GM12873 (cell line): ENCODE measurements at regions not wholly inside any gene's neighbourhood (a gene's known extent, or its start where the extent isn't known, plus 50 kb on each side); places are given as distances from the start of the nearest gene placed in this dataset.

Experiments
- CTCF ChIP-seq: IDR thresholded peaks from 2 replicates; pipeline ENCODE4 v1.5.1; 2012; ENCODE audit warnings: low read depth, mild to moderate bottlenecking, moderate library complexity, low read length, control low read depth; ENCODE audit not compliant: insufficient read depth; ENCODE audit errors: missing control alignments

DNA sequence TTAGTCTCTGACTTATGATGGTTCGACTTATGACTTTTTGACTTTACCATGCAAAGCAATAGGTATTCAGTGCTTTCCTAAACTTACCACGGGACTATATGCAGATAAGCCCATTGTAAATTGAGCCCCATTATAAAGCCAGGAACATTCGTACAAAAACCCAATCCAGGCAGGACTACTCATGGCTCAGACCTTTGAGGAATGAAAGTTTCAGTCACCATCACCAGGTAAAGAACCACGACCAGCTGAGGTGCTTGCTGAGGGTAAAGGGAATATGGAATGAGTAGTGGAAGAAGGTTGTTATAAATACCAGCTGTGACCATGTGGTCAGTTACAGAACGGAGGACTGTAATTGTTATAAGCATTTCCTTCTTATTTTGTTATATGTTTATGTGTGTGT lies 54.9 kb upstream of the BNC1 start:
- TF ChIP-seq CTCF: no peak

DNA sequence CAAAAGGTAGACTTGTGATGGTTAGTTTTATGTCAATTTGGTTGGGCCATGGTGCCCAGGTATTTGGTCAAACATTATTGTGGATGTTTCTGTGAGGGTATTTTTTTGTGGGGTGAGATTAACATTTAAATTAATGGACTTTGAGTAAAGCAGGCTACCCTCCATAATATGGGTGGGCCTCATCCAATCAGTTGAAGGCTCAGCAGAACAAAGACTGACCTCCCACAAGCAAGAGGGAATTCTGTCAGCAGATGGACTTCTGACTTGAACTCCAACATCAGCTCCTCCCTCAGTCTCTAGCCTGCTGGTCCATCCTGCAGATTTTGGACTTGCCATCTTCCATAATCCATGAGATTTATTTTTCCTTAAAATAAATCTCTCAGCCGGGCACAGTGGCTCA lies 55.6 kb upstream of the BNC1 start:
- no peak for TF ChIP-seq CTCF

- TF ChIP-seq CTCF: no peak
These were observed 61.9 kb upstream of the BNC1 start for GRCh38 chr15:83346342-83346741.

DNA sequence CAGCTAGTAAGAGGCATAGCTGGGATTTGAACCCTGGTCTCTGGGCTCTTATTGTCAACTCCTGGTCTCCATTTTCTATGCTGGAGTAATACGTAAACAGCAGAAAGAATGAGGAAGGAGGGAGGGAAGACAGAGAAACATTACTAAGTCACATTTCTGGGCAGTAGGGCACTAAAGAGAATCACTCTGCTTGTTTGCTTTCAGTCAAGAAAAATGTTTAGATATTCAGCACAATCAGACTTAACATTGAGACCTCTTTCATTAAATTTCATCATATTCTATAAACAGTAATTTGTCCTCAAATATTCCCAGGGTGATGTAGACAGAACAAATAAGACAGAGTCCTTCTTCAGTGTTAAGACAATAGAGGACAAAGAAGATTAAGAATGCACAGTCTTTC lies 67.7 kb upstream of the BNC1 start:
- TF ChIP-seq CTCF: no peak

DNA sequence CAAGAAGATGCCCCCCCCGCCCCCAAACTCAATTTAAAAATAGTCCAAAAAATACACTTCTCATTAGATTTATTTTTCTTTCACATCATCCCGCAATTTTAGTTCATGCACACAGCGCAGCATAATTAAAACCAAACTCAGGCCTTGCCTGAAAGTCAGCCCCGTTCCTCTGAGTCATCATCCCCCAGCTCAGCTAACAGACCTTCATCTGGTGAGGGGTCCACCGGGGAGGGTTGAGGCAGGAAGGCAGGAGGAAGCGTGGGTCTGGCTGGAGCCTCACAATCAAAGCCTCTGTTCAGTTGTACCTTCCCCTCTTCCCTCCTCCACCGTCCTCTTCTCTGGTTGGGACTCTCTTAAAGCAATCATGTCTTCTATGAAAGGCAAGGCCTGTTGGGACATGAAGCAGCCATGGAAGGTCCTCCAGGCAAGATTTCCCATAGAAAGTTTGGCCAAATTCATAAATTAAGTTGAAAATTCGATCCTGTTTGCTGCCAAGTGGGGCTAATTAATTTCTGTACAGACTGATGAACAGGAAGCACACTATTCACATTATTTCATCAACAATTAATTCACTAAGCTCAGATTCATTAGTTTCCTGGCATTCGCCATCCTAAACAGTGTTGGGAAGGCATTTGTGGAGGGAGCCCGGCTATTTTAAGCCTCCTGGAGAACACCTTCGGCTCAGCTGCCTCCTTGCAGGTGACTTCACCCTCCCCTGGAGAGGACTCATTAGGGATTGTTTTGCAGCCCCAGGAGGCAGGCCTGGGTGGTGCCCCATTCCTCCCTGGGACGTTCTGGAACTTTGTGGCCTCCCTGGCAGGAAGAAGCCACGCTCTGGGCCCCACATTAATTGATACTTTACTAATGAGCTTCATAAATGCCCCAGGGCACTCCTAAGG lies 72.3 kb upstream of the BNC1 start:
- no peak for TF ChIP-seq CTCF

DNA sequence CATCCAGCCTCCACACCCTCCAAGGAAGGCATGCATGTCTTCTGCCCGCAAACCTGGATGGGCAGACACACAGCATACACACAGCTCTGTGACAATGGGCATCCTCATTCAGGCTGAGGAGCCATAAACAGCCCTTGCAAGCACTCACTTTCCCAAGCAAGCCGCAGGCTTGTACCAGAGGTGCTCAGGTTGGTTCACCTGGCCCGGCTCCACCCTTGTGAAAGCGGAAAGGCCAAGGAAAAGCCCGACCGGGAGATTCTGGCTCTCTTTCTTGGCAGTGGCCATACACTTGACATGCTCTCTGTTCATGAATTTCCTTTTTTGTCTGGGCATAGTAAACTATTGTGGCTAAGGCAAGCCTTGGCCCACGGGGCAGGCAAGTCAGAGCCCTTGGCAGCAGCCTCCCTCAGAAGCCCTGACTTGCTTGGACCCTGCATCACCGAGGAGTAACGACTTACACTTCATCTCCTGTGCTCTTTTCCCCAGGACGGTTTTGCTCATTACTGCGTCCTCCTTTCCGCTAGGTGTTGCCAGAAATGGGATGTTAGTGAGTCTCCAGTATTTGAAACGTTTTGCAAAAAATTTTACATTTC lies 74.6 kb upstream of the BNC1 start:
- no peak for TF ChIP-seq CTCF

GRCh38 chr15:83362706-83363105 lies 78.2 kb upstream of the BNC1 start:
- no peak for TF ChIP-seq CTCF
